KOPT-K1 (cell line): ENCODE measurements at regions not wholly inside any gene's neighbourhood (a gene's known extent, or its start where the extent isn't known, plus 50 kb on each side); places are given as distances from the start of the nearest gene placed in this dataset.

Experiments
- H3K27ac ChIP-seq: fragments of 200-600 bp; sonication (generic); 2 replicates; pipeline ENCODE4 v1.5.1; 2016; ENCODE audit warnings: antibody characterized with exemption, mild to moderate bottlenecking, low read depth, low read length; ENCODE audit not compliant: poor library complexity, severe bottlenecking
- H3K36me3 ChIP-seq: fragments of 200-600 bp; sonication (generic); 2 replicates; pipeline ENCODE4 v1.5.1; 2017; ENCODE audit warnings: antibody characterized with exemption, mild to moderate bottlenecking, low read length, moderate library complexity; ENCODE audit not compliant: insufficient read depth
- H3K9me3 ChIP-seq: fragments of 200-600 bp; sonication (generic); 2 replicates; pipeline ENCODE4 v1.5.1; 2017; ENCODE audit warnings: antibody characterized with exemption, low read length, mild to moderate bottlenecking; ENCODE audit not compliant: insufficient read depth, poor library complexity, severe bottlenecking

- Histone ChIP-seq H3K9me3 (no peaks in the 10 kb centered on the region), H3K27ac (no peak overlapping the region), H3K36me3 (no peaks in the 10 kb centered on the region)
Observed at GRCh38 chr9:89797937-89798455, 193.2 kb downstream of the GADD45G start.

GRCh38 chr9:89798547-89799120, 193.8 kb downstream of the GADD45G start:
- Histone ChIP-seq H3K27ac (no peak overlapping the region), H3K36me3 (no peaks in the 10 kb centered on the region), H3K9me3 (no peaks in the 10 kb centered on the region)

DNA sequence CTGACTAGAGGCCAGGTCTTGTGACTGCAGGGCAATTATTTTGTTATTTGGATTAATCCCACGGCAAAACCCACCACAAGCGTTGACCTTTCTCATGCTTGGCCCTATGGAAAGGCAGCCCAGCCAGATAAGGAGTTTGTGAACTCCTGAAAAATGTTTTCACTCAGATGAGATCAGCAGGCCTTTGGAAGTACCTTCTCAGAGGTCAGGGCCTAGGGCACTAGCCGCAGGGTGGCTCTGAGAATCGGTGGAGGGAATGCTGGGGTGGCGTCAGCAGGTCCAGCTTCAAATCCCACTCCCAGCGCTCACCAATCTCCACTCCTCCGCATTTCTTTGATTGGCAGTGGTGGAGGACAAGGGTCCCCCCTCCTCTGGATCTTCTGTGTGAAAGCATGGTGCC, 194.4 kb downstream of the GADD45G start:
- Histone ChIP-seq H3K27ac (no peak overlapping the region), H3K9me3 (no peaks in the 10 kb centered on the region)

DNA sequence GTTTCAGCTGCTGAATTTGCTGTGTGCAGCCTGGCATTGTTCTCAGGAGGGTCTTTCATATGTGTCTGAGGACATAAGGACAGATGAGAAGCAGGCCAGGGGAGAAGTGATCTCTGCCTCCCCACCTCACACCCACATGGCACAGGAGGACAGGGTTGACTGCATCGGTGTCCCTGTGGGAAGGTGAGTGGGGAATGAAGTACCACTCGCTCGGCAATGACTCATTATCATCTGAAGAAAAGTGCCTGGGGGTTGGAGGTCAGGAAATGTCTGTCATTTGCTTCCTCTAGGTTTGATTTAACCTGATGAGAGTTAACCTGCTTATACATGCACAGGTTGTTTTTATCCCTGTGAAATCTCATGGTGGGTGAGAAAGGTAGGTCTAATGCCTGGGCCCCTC, 195.0 kb downstream of the GADD45G start:
- H3K9me3 ChIP-seq, result no peaks in the 10 kb centered on the region
- H3K27ac ChIP-seq, result no peak overlapping the region

More for the DNA sequence above, 194.4 kb downstream of the GADD45G start:
- H3K36me3 ChIP-seq, result no peaks in the 10 kb centered on the region

DNA sequence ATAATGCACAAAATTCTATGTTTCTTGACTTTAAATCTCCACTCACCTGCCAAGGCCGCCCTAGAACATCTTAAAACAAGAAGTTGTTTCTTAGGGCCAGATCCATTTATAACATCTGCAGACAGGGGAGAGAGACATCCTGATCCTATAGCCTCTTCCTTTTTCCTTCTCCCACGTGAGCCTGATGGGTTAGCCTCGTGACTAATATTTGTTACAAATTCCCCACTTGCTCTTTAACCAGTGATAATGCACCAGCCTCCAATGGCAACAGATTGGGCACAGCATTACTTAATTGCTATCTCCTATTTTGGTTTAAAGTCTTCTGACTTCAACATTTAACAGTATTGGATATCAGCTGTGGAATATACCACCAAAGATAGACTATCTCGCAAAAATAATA, 196.5 kb downstream of the GADD45G start:
- Histone ChIP-seq H3K36me3 (no peaks in the 10 kb centered on the region), H3K27ac (no peak overlapping the region), H3K9me3 (no peaks in the 10 kb centered on the region)

More for the DNA sequence above, 195.0 kb downstream of the GADD45G start:
- no peaks in the 10 kb centered on the region for H3K36me3 ChIP-seq

- Histone ChIP-seq H3K36me3 (no peaks in the 10 kb centered on the region), H3K9me3 (no peaks in the 10 kb centered on the region), H3K27ac (no peak overlapping the region)
Observed at GRCh38 chr9:89801742-89802670, 197.2 kb downstream of the GADD45G start.

GRCh38 chr9:89802781-89803355, 198.1 kb downstream of the GADD45G start:
- Histone ChIP-seq H3K36me3 (no peaks in the 10 kb centered on the region), H3K27ac (no peak overlapping the region), H3K9me3 (no peaks in the 10 kb centered on the region)

DNA sequence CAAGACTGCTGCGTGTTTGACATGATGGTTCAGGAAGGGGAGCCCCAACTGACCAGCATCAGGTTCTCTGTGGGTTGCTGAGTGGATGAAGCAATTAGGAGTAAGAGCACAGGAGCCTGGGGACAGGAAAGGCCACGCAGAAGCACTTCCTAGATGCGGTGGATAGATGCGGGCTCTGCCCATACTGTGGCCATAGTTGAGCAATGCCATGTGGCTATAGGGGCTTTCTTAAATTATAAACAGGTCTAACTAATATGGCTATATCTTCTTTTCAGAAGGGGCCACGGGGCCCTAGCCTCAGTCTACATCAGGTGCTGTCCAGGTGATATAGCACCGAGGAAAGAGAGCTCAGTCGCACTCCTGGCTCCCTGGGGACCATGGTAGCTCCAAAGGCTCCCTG, 198.6 kb downstream of the GADD45G start:
- Histone ChIP-seq H3K27ac (no peak overlapping the region), H3K9me3 (no peaks in the 10 kb centered on the region), H3K36me3 (no peaks in the 10 kb centered on the region)

GRCh38 chr9:89804766-89805531, 200.1 kb downstream of the GADD45G start:
- H3K36me3 ChIP-seq, result no peaks in the 10 kb centered on the region
- H3K9me3 ChIP-seq, result no peaks in the 10 kb centered on the region
- no peak overlapping the region for H3K27ac ChIP-seq

GRCh38 chr9:89805571-89806292, 200.9 kb downstream of the GADD45G start:
- Histone ChIP-seq H3K36me3 (no peaks in the 10 kb centered on the region), H3K9me3 (no peaks in the 10 kb centered on the region), H3K27ac (no peak overlapping the region)

DNA sequence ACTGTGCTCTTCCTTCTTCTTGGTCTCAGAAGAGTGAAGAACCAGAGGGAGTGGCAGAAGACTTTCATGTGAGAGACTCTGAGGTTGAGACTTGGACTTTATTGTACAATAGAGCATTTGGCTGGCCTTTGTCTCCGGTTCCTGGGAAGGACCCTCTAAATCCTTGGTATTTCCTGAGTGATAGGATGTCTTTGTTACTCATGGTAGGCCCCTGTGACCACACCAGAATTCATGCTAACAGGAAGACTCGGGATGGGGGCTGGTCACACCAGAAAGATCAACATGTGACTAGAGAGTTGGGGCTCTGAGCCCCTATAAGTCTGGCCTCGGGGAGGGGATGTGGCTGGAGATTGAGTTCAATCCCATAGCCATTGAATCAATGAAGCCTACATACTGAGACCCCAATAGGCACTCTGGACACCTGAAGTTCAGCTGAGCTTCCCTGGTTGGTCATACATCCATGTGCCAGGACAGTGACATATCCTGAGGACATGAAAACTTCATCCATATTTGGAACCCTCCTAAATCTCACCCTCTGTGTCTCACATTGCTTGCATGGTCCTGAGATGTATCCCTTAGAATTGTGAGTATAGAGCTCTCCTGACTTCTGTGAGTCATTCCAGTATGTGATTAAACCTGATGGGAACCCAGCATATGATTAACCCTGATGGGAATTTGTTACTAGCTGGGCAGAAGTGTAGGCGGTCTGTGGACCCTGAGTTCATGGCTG, 201.7 kb downstream of the GADD45G start:
- Histone ChIP-seq H3K27ac (no peak overlapping the region), H3K9me3 (no peaks in the 10 kb centered on the region)

DNA sequence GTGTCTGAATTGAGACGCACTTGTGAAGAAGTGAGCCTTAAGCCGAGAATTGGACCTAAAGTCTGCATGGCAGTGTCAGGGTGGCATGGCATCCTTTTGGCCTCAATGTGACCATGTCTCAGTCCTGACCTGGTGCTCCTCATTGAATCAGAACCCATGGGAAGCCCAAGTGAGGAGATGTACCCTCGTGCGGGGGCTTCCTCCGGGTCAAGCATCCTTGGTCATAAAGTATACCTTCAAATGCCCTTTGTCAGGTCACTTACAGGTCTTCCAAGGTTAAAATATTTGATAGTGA, 202.2 kb downstream of the GADD45G start:
- Histone ChIP-seq H3K36me3 (no peaks in the 10 kb centered on the region), H3K27ac (no peak overlapping the region), H3K9me3 (no peaks in the 10 kb centered on the region)

More for the DNA sequence above, 201.7 kb downstream of the GADD45G start:
- no peaks in the 10 kb centered on the region for H3K36me3 ChIP-seq

DNA sequence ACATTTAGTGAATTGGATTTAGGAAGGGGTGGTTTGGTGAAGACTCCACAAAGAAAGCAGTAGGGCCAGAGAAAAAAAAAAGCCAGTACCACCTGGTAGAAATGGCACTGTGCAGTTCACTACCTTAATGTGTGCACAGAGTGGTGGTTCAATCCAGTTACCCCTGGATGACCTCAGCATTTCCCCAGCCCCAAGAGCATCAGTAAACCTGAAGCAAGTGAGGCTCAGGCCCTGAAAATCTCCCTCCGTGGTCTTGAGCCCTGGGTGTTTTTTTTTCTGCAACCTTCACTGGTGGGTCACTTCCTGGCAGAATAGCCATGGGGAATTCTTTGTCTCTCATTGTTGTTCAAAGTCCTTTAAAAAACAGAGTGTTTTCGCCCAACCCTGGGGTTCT, 202.9 kb downstream of the GADD45G start:
- Histone ChIP-seq H3K9me3 (no peaks in the 10 kb centered on the region), H3K36me3 (no peaks in the 10 kb centered on the region), H3K27ac (no peak overlapping the region)
